Endodermal cell (in vitro differentiated cells): ENCODE measurements at regions not wholly inside any gene's neighbourhood (a gene's known extent, or its start where the extent isn't known, plus 50 kb on each side); places are given as distances from the start of the nearest gene placed in this dataset.

Source experiments
- DNase-seq: peaks from one replicate; pipeline ENCODE4 v3.0.0-alpha.2; 2017
- H3K27ac ChIP-seq: 2 replicates; pipeline ENCODE4 v1.5.1; 2013; ENCODE audit warnings: mild to moderate bottlenecking, low read depth, low read length, moderate library complexity
- H3K27me3 ChIP-seq: 2 replicates; pipeline ENCODE4 v1.6.1; 2013; ENCODE audit warnings: mild to moderate bottlenecking, low read length, moderate library complexity; ENCODE audit not compliant: insufficient read depth, control insufficient read depth, poor library complexity, severe bottlenecking
- H3K36me3 ChIP-seq: 2 replicates; pipeline ENCODE4 v1.7.0; 2013; ENCODE audit warnings: mild to moderate bottlenecking, low read length, moderate library complexity; ENCODE audit not compliant: control insufficient read depth, insufficient read depth
- H3K4me1 ChIP-seq: one replicate; pipeline ENCODE4 v1.7.0; 2013; ENCODE audit warnings: low read length; ENCODE audit not compliant: control insufficient read depth, insufficient read depth
- H3K4me3 ChIP-seq: 2 replicates; pipeline ENCODE4 v1.5.1; 2013; ENCODE audit warnings: mild to moderate bottlenecking, low read length, moderate library complexity
- H3K9ac ChIP-seq: 2 replicates; pipeline ENCODE4 v1.6.1; 2013; ENCODE audit warnings: mild to moderate bottlenecking, low read length, moderate library complexity; ENCODE audit not compliant: poor library complexity, severe bottlenecking; ENCODE audit errors: extremely low read depth
- H3K9me3 ChIP-seq: 2 replicates; pipeline ENCODE4 v1.6.1; 2013; ENCODE audit warnings: mild to moderate bottlenecking, low read length, moderate library complexity; ENCODE audit not compliant: control insufficient read depth
- H3K27ac Mint-ChIP-seq: 2 replicates; pipeline ENCODE4 v1.8.0; 2020; ENCODE audit warnings: mixed read lengths
- H3K27me3 Mint-ChIP-seq: 2 replicates; pipeline ENCODE4 v1.8.0; 2021; ENCODE audit warnings: mild to moderate bottlenecking, mixed read lengths; ENCODE audit not compliant: insufficient read depth
- H3K36me3 Mint-ChIP-seq: 2 replicates; pipeline ENCODE4 v1.8.0; 2020; ENCODE audit warnings: low read depth, mixed read lengths
- H3K4me1 Mint-ChIP-seq: 2 replicates; pipeline ENCODE4 v1.8.0; 2020; ENCODE audit warnings: mixed read lengths
- H3K4me3 Mint-ChIP-seq: 2 replicates; pipeline ENCODE4 v1.8.0; 2020; ENCODE audit warnings: mild to moderate bottlenecking, moderate library complexity, mixed read lengths
- H3K9me3 Mint-ChIP-seq: 2 replicates; pipeline ENCODE4 v1.8.0; 2020; ENCODE audit warnings: mild to moderate bottlenecking, mixed read lengths
- CTCF ChIP-seq: fragments of 200-600 bp; sonication (generic); conservative IDR thresholded peaks from 2 replicates; pipeline ENCODE4 v1.5.0; 2021; ENCODE audit warnings: antibody characterized with exemption, mild to moderate bottlenecking
- WGBS, 2 experiments: methylation state at CpG; one replicate each; pipeline versions ENCODE4 v1.1.5 to v1.1.7; 2013; ENCODE audit warnings: missing lambda C conversion rate in 2 of 2, mixed read lengths in 1 of 2; ENCODE audit not compliant: insufficient coverage in 1 of 2, insufficient read length in 1 of 2; 5-methylcytosine and 5-hydroxymethylcytosine counted together

GRCh38 chr18:45325778-45326177, 289.5 kb upstream of the SLC14A2 start:
- DNase-seq: no peak
- no peak for TF ChIP-seq CTCF

GRCh38 chr18:45326505-45326904, 288.8 kb upstream of the SLC14A2 start:
- Mint-ChIP-seq H3K27ac (no peak overlapping the region), H3K36me3 (no peaks in the 10 kb centered on the region), H3K4me1 (peaks cover 44% of the 10 kb centered on the region), H3K9me3 (no peaks in the 10 kb centered on the region), H3K4me3 (no peak overlapping the region), H3K27me3 (no peaks in the 10 kb centered on the region)
- TF ChIP-seq CTCF: no peak
- Histone ChIP-seq H3K27ac (no peak overlapping the region), H3K4me1 (peaks cover 22% of the 10 kb centered on the region), H3K9me3 (no peaks in the 10 kb centered on the region), H3K9ac (no peak overlapping the region), H3K27me3 (no peaks in the 10 kb centered on the region), H3K4me3 (no peak overlapping the region), H3K36me3 (no peaks in the 10 kb centered on the region)
- 100% methylated on average over 2 of the region's 2 CpGs; no CpG with 5 or more reads in 1 of the 2 experiments for WGBS, 2 experiments
- DNase-seq: no peak

More at GRCh38 chr18:45325778-45326177, 289.5 kb upstream of the SLC14A2 start:
- no peak overlapping the region for H3K9ac ChIP-seq
- H3K36me3 ChIP-seq: no peaks in the 10 kb centered on the region
- H3K27me3 Mint-ChIP-seq: no peaks in the 10 kb centered on the region
- no peak overlapping the region for H3K4me3 ChIP-seq
- 80% methylated on average over 1 of the region's 1 CpG; no CpG with 5 or more reads in 1 of the 2 experiments for whole genome bisulfite sequencing, 2 experiments
- no peaks in the 10 kb centered on the region for H3K9me3 ChIP-seq
- peaks cover 22% of the 10 kb centered on the region for H3K4me1 ChIP-seq
- no peaks in the 10 kb centered on the region for H3K36me3 Mint-ChIP-seq
- no peaks in the 10 kb centered on the region for H3K27me3 ChIP-seq
- H3K9me3 Mint-ChIP-seq: no peaks in the 10 kb centered on the region
- no peak overlapping the region for H3K4me3 Mint-ChIP-seq
- no peak overlapping the region for H3K27ac ChIP-seq
- H3K27ac Mint-ChIP-seq: no peak overlapping the region
- H3K4me1 Mint-ChIP-seq: peaks cover 49% of the 10 kb centered on the region

GRCh38 chr18:45328296-45328695, 287.0 kb upstream of the SLC14A2 start:
- no peak overlapping the region for H3K4me3 ChIP-seq
- H3K4me1 ChIP-seq: peaks cover 17% of the 10 kb centered on the region
- no peak overlapping the region for H3K27ac ChIP-seq
- no peaks in the 10 kb centered on the region for H3K27me3 Mint-ChIP-seq
- no peaks in the 10 kb centered on the region for H3K36me3 Mint-ChIP-seq
- 93 to 94% methylated on average over 2 of the region's 2 CpGs for WGBS, 2 experiments
- H3K27ac Mint-ChIP-seq: no peak overlapping the region
- no peak for DNase-seq
- TF ChIP-seq CTCF: no peak
- no peak overlapping the region for H3K9ac ChIP-seq
- no peaks in the 10 kb centered on the region for H3K9me3 ChIP-seq
- H3K27me3 ChIP-seq: no peaks in the 10 kb centered on the region
- no peaks in the 10 kb centered on the region for H3K36me3 ChIP-seq
- H3K9me3 Mint-ChIP-seq: no peaks in the 10 kb centered on the region
- no peak overlapping the region for H3K4me3 Mint-ChIP-seq
- H3K4me1 Mint-ChIP-seq: peaks cover 35% of the 10 kb centered on the region
